ENCODE measurements at regions not wholly inside any gene's neighbourhood (a gene's known extent, or its start where the extent isn't known, plus 50 kb on each side); places are given as distances from the start of the nearest gene placed in this dataset.

- H3K4me1 Mint-ChIP-seq, result peaks cover 31 to 32% of the 10 kb centered on the region in 2 experiments
- Histone ChIP-seq H4K8ac (replicated peaks; ENCODE audit: insufficient read length, low read depth, low read length) (no peak overlapping the region), H3K4me1 (ENCODE audit: insufficient read depth, low read length) (peaks cover 4% of the 10 kb centered on the region), H3K9me3 (ENCODE audit: control insufficient read depth, low read depth, low read length) (no peaks in the 10 kb centered on the region), H4K5ac (ENCODE audit: insufficient read length, low read depth, low read length) (no peak overlapping the region), H3K23me2 (ENCODE audit: insufficient read length, low read depth, low read length, poor library complexity, severe bottlenecking) (no peaks in the 10 kb centered on the region), H2BK5ac (ENCODE audit: insufficient read length, low read length) (no peak overlapping the region), H2AFZ (ENCODE audit: low read length) (no peak overlapping the region), H2AK5ac (ENCODE audit: insufficient read length, low read length) (no peak overlapping the region), H3K23ac (ENCODE audit: insufficient read length, low read depth, low read length) (no peak overlapping the region), H3K14ac (ENCODE audit: insufficient read depth, low read length) (no peak overlapping the region), H3T11ph (ENCODE audit: low read length) (no peak overlapping the region), H3K9ac (ENCODE audit: extremely low read depth, insufficient read length, low read length) (no peak overlapping the region), H3K79me2 (ENCODE audit: insufficient read depth, low read length) (no peaks in the 10 kb centered on the region), H3K27me3 (ENCODE audit: insufficient read depth, low read length) (no peaks in the 10 kb centered on the region), H3K18ac (ENCODE audit: insufficient read length, low read depth, low read length) (no peak overlapping the region), H2BK20ac (ENCODE audit: low read depth, low read length, poor library complexity, severe bottlenecking) (no peak overlapping the region), H3K27ac (ENCODE audit: insufficient read length, low read depth, low read length) (no peak overlapping the region), H2BK120ac (ENCODE audit: low read depth, low read length, poor library complexity, severe bottlenecking) (no peak overlapping the region), H2BK12ac (ENCODE audit: insufficient read length, low read depth, low read length) (no peak overlapping the region), H4K91ac (ENCODE audit: insufficient read length, low read depth, low read length) (no peak overlapping the region), H3K79me1 (ENCODE audit: insufficient read depth, low read depth, low read length, poor library complexity, severe bottlenecking) (no peaks in the 10 kb centered on the region), H2BK15ac (ENCODE audit: low read depth, low read length) (no peak overlapping the region), H3K4ac (ENCODE audit: low read depth, low read length) (no peak overlapping the region), H3K4me2 (ENCODE audit: insufficient read depth, insufficient read length, low read length) (no peak overlapping the region), H3K56ac (ENCODE audit: insufficient read length, low read depth, low read length) (no peak overlapping the region), H4K20me1 (ENCODE audit: control insufficient read depth, insufficient read depth, insufficient read length) (no peaks in the 10 kb centered on the region)
- no peak for DNase-seq
- H3K4me3 Mint-ChIP-seq, result no peak overlapping the region
- peaks cover 11 to 13% of the 10 kb centered on the region in 2 experiments for H3K9me3 Mint-ChIP-seq
- TF ChIP-seq, protein P1, sequence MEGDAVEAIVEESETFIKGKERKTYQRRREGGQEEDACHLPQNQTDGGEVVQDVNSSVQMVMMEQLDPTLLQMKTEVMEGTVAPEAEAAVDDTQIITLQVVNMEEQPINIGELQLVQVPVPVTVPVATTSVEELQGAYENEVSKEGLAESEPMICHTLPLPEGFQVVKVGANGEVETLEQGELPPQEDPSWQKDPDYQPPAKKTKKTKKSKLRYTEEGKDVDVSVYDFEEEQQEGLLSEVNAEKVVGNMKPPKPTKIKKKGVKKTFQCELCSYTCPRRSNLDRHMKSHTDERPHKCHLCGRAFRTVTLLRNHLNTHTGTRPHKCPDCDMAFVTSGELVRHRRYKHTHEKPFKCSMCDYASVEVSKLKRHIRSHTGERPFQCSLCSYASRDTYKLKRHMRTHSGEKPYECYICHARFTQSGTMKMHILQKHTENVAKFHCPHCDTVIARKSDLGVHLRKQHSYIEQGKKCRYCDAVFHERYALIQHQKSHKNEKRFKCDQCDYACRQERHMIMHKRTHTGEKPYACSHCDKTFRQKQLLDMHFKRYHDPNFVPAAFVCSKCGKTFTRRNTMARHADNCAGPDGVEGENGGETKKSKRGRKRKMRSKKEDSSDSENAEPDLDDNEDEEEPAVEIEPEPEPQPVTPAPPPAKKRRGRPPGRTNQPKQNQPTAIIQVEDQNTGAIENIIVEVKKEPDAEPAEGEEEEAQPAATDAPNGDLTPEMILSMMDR (conservative IDR thresholded peaks at IDR 0.05), result no peak
- no peaks in the 10 kb centered on the region for H3K27me3 Mint-ChIP-seq (ENCODE audit: low read depth)
- peaks cover 5 to 19% (median 14%) of the 10 kb centered on the region in 3 experiments; a peak in 6 of 7 replicates for H3K36me3 Mint-ChIP-seq (ENCODE audit: insufficient read depth in 1 of 3, low read depth in 3 of 3)
- peak overlapping the region; percentile 25 to 91 (median 89); a peak in 5 of 7 replicates for H3K27ac Mint-ChIP-seq
- no CpG with 5 or more reads among the region's 3 CpGs for WGBS (ENCODE audit: extremely low coverage, insufficient read length, low lambda C conversion rate)
Measured at GRCh38 chr4:163895378-163896005, 401.0 kb downstream of the TMA16 start.
